SK-N-SH treated with all-trans-retinoic acid at 6 μM for 48 hours (cell line): ENCODE measurements at regions not wholly inside any gene's neighbourhood (a gene's known extent, or its start where the extent isn't known, plus 50 kb on each side); places are given as distances from the start of the nearest gene placed in this dataset.

Experiments
- ZFP30 ChIP-seq: fragments of 450-650 bp; formaldehyde crosslinking; IDR thresholded peaks from 2 replicates; pipeline ENCODE4 v1.5.0; 2022; ENCODE audit warnings: mild to moderate bottlenecking, moderate library complexity
- ZNF565 ChIP-seq: fragments of 450-650 bp; formaldehyde crosslinking; conservative IDR thresholded peaks from 2 replicates; pipeline ENCODE4 v1.5.0; 2020; ENCODE audit warnings: low read depth, mild to moderate bottlenecking, moderate library complexity

DNA sequence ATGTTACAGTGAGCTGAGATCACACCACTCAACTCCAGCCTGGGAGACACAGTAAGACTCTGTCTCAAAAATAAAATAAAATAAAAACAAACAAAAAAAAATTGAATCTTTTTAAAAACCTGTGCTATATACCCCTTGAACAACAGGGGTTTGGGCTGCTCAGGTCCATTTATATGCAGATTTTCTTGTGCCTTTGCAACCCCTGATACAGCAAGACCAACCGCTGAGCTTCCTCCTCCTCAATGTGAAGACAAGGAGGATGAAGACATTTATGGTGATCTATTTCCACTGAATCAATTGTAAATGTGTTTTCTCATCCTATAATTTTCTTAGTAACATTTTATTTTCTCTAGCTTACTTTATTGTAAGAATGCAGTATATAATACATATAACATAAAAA is 831.0 kb upstream of the ARPP21 start:
- no peak for TF ChIP-seq ZFP30 (CRISPR knock-in tag)
- TF ChIP-seq ZNF565 (CRISPR knock-in tag): no peak
